H1 (cell line): ENCODE measurements at regions not wholly inside any gene's neighbourhood (a gene's known extent, or its start where the extent isn't known, plus 50 kb on each side); places are given as distances from the start of the nearest gene placed in this dataset.

ENCODE experiments used
- MAFK ChIP-seq: IDR thresholded peaks from 2 replicates; pipeline ENCODE4 v1.6.1; 2012; ENCODE audit warnings: low read depth, mild to moderate bottlenecking, improper control_type of control experiment, low read length
- RFX5 ChIP-seq: IDR thresholded peaks from 2 replicates; pipeline ENCODE4 v1.6.1; 2011; ENCODE audit warnings: low read depth, low read length, improper control_type of control experiment, borderline replicate concordance
- TCF12 ChIP-seq: IDR thresholded peaks from 2 replicates; pipeline ENCODE4 v1.6.1; 2011; ENCODE audit warnings: low read depth, mild to moderate bottlenecking, low read length
- TF ChIP-seq, protein P1 (sequence below): IDR thresholded peaks from 2 replicates; pipeline ENCODE4 v1.6.1; 2011; ENCODE audit warnings: low read length, improper control_type of control experiment

DNA sequence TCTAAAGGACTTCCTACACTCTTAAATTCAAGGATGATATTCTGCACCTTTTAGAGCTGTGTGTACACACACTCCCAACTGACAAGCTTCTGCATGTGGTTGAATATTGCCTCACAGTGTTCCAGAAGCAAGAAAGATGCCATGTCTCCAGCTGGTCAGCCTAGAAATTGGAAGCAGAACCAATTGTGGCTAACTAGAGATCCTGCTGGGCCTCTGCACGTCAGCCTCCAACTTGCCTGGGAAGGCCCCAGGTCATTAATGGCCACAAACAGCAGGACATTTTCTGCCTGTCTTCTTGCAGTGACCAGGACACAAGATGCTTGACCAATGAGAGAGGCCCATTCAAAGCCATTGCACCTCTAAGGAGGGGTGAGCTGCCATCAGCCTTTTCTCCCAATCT, 571.9 kb upstream of the BRINP1 start:
- TF ChIP-seq, protein P1, sequence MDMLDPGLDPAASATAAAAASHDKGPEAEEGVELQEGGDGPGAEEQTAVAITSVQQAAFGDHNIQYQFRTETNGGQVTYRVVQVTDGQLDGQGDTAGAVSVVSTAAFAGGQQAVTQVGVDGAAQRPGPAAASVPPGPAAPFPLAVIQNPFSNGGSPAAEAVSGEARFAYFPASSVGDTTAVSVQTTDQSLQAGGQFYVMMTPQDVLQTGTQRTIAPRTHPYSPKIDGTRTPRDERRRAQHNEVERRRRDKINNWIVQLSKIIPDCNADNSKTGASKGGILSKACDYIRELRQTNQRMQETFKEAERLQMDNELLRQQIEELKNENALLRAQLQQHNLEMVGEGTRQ, result no peak
- TF ChIP-seq RFX5, result no peak
- no peak for TF ChIP-seq MAFK
- no peak for TF ChIP-seq TCF12
